GM23338 (cell line): ENCODE measurements at regions not wholly inside any gene's neighbourhood (a gene's known extent, or its start where the extent isn't known, plus 50 kb on each side); places are given as distances from the start of the nearest gene placed in this dataset.

Experiments used
- ATAC-seq: fragments of 200-7000 bp; cut with Tn5 transposase; 3 replicates; pipeline ENCODE4 v1.9.1; 2020
- DNase-seq: peaks from one replicate; pipeline ENCODE4 v3.0.0-alpha.2; 2015; ENCODE audit warnings: low spot score
- H2AFZ ChIP-seq: fragments of 200-600 bp; sonication (generic); 2 replicates; pipeline ENCODE4 v1.8.0; 2016; ENCODE audit warnings: antibody characterized with exemption, mild to moderate bottlenecking, moderate library complexity
- H3F3A ChIP-seq: fragments of 200-600 bp; sonication (generic); replicated peaks from 2 replicates; pipeline ENCODE4 v1.8.0; 2017; ENCODE audit warnings: antibody characterized with exemption, mixed run types, low read depth
- H3K27ac ChIP-seq: fragments of 200-600 bp; sonication (generic); 2 replicates; pipeline ENCODE4 v1.6.1; 2016; ENCODE audit warnings: low read depth
- H3K27me3 ChIP-seq: fragments of 200-600 bp; sonication (generic); 2 replicates; pipeline ENCODE4 v1.8.0; 2016; ENCODE audit warnings: mild to moderate bottlenecking, mixed run types, moderate library complexity; ENCODE audit not compliant: insufficient read depth
- H3K36me3 ChIP-seq: fragments of 200-600 bp; sonication (generic); 2 replicates; pipeline ENCODE4 v1.8.0; 2016; ENCODE audit warnings: mild to moderate bottlenecking; ENCODE audit not compliant: insufficient read depth
- H3K4me1 ChIP-seq: fragments of 200-600 bp; sonication (generic); 2 replicates; pipeline ENCODE4 v1.8.0; 2016; ENCODE audit warnings: mild to moderate bottlenecking, moderate library complexity; ENCODE audit not compliant: insufficient read depth
- H3K4me2 ChIP-seq: fragments of 200-600 bp; sonication (generic); 2 replicates; pipeline ENCODE4 v1.7.1; 2017; ENCODE audit warnings: mixed run types
- H3K4me3 ChIP-seq: fragments of 200-600 bp; sonication (generic); 2 replicates; pipeline ENCODE4 v1.6.1; 2016; ENCODE audit warnings: mixed run types
- H3K79me2 ChIP-seq: fragments of 200-600 bp; sonication (generic); replicated peaks from 2 replicates; pipeline ENCODE4 v1.8.0; 2017; ENCODE audit warnings: mild to moderate bottlenecking; ENCODE audit not compliant: insufficient read depth
- H3K9me2 ChIP-seq: fragments of 200-600 bp; sonication (generic); 2 replicates; pipeline ENCODE4 v1.8.0; 2017; ENCODE audit not compliant: insufficient read depth
- H4K20me1 ChIP-seq: fragments of 200-600 bp; sonication (generic); replicated peaks from 2 replicates; pipeline ENCODE4 v1.8.0; 2017; ENCODE audit warnings: mild to moderate bottlenecking; ENCODE audit not compliant: insufficient read depth
- H3K27ac Mint-ChIP-seq: 2 replicates; pipeline ENCODE4 v1.8.0; 2020; ENCODE audit warnings: inconsistent platforms, mild to moderate bottlenecking, moderate library complexity, mixed read lengths
- H3K27me3 Mint-ChIP-seq: 3 replicates; pipeline ENCODE4 v1.8.0; 2022; ENCODE audit warnings: low read depth, mild to moderate bottlenecking, moderate library complexity, mixed read lengths, inconsistent platforms; ENCODE audit not compliant: insufficient read depth, poor library complexity
- H3K36me3 Mint-ChIP-seq: 3 replicates; pipeline ENCODE4 v1.8.0; 2021; ENCODE audit warnings: low read depth, mild to moderate bottlenecking, inconsistent platforms, moderate library complexity, mixed read lengths
- H3K4me1 Mint-ChIP-seq: 3 replicates; pipeline ENCODE4 v1.8.0; 2020; ENCODE audit warnings: mild to moderate bottlenecking, inconsistent platforms, mixed read lengths
- H3K4me3 Mint-ChIP-seq: 3 replicates; pipeline ENCODE4 v1.8.0; 2021; ENCODE audit warnings: moderate library complexity, mild to moderate bottlenecking, inconsistent platforms, mixed read lengths
- H3K9me3 Mint-ChIP-seq: 3 replicates; pipeline ENCODE4 v1.8.0; 2020; ENCODE audit warnings: moderate library complexity, mild to moderate bottlenecking, inconsistent platforms, mixed read lengths
- CREB1 ChIP-seq: fragments of 250-450 bp; sonication (Bioruptor Pico); IDR thresholded peaks from 2 replicates; pipeline ENCODE4 v1.5.0; 2020; ENCODE audit warnings: low read depth, mild to moderate bottlenecking, moderate library complexity
- CTCF ChIP-seq, 2 experiments: fragments of 200-600 bp in 1 of 2; sonication (generic) in 1 of 2; conservative IDR thresholded peaks; 2 replicates each; pipeline versions ENCODE4 v1.5.1 to v1.6.1; 2016 to 2017; ENCODE audit warnings: antibody characterized with exemption in 2 of 2, low read depth in 2 of 2, mild to moderate bottlenecking in 2 of 2, moderate library complexity in 1 of 2
- ETS1 ChIP-seq: IDR thresholded peaks from 2 replicates; pipeline ENCODE4 v1.6.1; 2016; ENCODE audit warnings: antibody characterized with exemption
- EZH2 ChIP-seq: fragments of 200-600 bp; sonication (generic); IDR thresholded peaks from one replicate; pipeline ENCODE4 v1.8.0; 2017; ENCODE audit warnings: antibody characterized with exemption, mild to moderate bottlenecking, low read depth; ENCODE audit not compliant: unreplicated experiment
- EZH2phosphoT487 ChIP-seq: fragments of 200-600 bp; sonication (generic); IDR thresholded peaks from one replicate; pipeline ENCODE4 v1.8.1; 2018; ENCODE audit warnings: antibody characterized with exemption; ENCODE audit not compliant: unreplicated experiment
- JUNB ChIP-seq: IDR thresholded peaks from one replicate; pipeline ENCODE4 v1.6.1; 2016; ENCODE audit warnings: antibody characterized with exemption; ENCODE audit not compliant: unreplicated experiment
- NANOG ChIP-seq: IDR thresholded peaks from 2 replicates; pipeline ENCODE4 v1.6.1; 2016; ENCODE audit warnings: antibody characterized with exemption, borderline replicate concordance
- POLR2AphosphoS5 ChIP-seq: IDR thresholded peaks from 2 replicates; pipeline ENCODE4 v1.6.1; 2016; ENCODE audit warnings: antibody characterized with exemption, low read depth
- REST ChIP-seq: IDR thresholded peaks from one replicate; pipeline ENCODE4 v1.6.1; 2018; ENCODE audit warnings: antibody characterized with exemption; ENCODE audit not compliant: unreplicated experiment
- STAT1 ChIP-seq: IDR thresholded peaks from one replicate; pipeline ENCODE4 v1.6.1; 2016; ENCODE audit warnings: antibody characterized with exemption; ENCODE audit not compliant: unreplicated experiment
- ZNF114 ChIP-seq: fragments of 250-450 bp; sonication (Bioruptor Pico); IDR thresholded peaks from 2 replicates; pipeline ENCODE4 v1.5.0; 2020; ENCODE audit warnings: mild to moderate bottlenecking, moderate library complexity
- ZNF462 ChIP-seq: fragments of 250-450 bp; sonication (Bioruptor Pico); IDR thresholded peaks from 2 replicates; pipeline ENCODE4 v1.5.0; 2020; ENCODE audit warnings: mild to moderate bottlenecking, moderate library complexity

- TF ChIP-seq CREB1 (CRISPR knock-in tag) = no peak
Observed at GRCh38 chr3:110248666-110249065, 823.0 kb upstream of the NECTIN3 start (continued).

GRCh38 chr3:110253794-110254193, 817.8 kb upstream of the NECTIN3 start:
- H2AFZ ChIP-seq = no peak overlapping the region
- Mint-ChIP-seq H3K27me3 (peaks cover 2% of the 10 kb centered on the region), H3K9me3 (no peaks in the 10 kb centered on the region), H3K36me3 (peaks cover 5% of the 10 kb centered on the region; the same call in 1 of the 3 replicates), H3K27ac (no peak overlapping the region), H3K4me1 (no peaks in the 10 kb centered on the region), H3K4me3 (no peak overlapping the region)
- H4K20me1 ChIP-seq = no peaks in the 10 kb centered on the region
- no peaks in the 10 kb centered on the region for H3F3A ChIP-seq
- H3K4me1 ChIP-seq = no peaks in the 10 kb centered on the region
- no peak overlapping the region for H3K27ac ChIP-seq
- ATAC-seq (no peak), DNase-seq (no peak)
- peaks cover 5% of the 10 kb centered on the region; the same call in 1 of the 2 replicates for H3K9me2 ChIP-seq
- no peak overlapping the region for H3K4me3 ChIP-seq
- H3K36me3 ChIP-seq = no peaks in the 10 kb centered on the region
- no peaks in the 10 kb centered on the region for H3K27me3 ChIP-seq
- no peak overlapping the region for H3K4me2 ChIP-seq
- TF ChIP-seq CTCF (conservative IDR thresholded peaks at IDR 0.05; ENCODE audit: low read depth in 2 of 2) (no peak), POLR2AphosphoS5 (no peak), ETS1 (no peak), EZH2phosphoT487 (no peak), JUNB (no peak), EZH2 (no peak), NANOG (no peak), STAT1 (no peak), CREB1 (CRISPR knock-in tag) (no peak), REST (no peak), ZNF114 (CRISPR knock-in tag) (no peak), ZNF462 (CRISPR knock-in tag) (no peak)
- no peaks in the 10 kb centered on the region for H3K79me2 ChIP-seq
